ENCODE measurements at regions not wholly inside any gene's neighbourhood (a gene's known extent, or its start where the extent isn't known, plus 50 kb on each side); places are given as distances from the start of the nearest gene placed in this dataset.

GRCh38 chr4:187679450-187679849 is 316.1 kb upstream of the ZFP42 start:
- H3K79me1 ChIP-seq (ENCODE audit: insufficient read depth, low read depth, low read length, poor library complexity, severe bottlenecking), result no peaks in the 10 kb centered on the region
- H3K27ac ChIP-seq (ENCODE audit: insufficient read length, low read depth, low read length), result no peak overlapping the region
- H3K4me1 Mint-ChIP-seq, result no peaks in the 10 kb centered on the region
- H3K4ac ChIP-seq (ENCODE audit: low read depth, low read length), result no peak overlapping the region
- no peak overlapping the region for H3K27ac Mint-ChIP-seq
- H3K4me3 Mint-ChIP-seq, result no peak overlapping the region
- no peaks in the 10 kb centered on the region; the same call in 1 of the 2 replicates for H3K27me3 Mint-ChIP-seq (ENCODE audit: low read depth)
- no peak overlapping the region for H3K56ac ChIP-seq (ENCODE audit: insufficient read length, low read depth, low read length)
- no peak overlapping the region for H3K14ac ChIP-seq (ENCODE audit: insufficient read depth, low read length)
- no peak overlapping the region for H3K18ac ChIP-seq (ENCODE audit: insufficient read length, low read depth, low read length)
- no peak overlapping the region for H2BK5ac ChIP-seq (ENCODE audit: insufficient read length, low read length)
- H3K36me3 Mint-ChIP-seq (ENCODE audit: insufficient read depth in 1 of 3, low read depth in 3 of 3), result no peaks in the 10 kb centered on the region
- no peak overlapping the region for H2BK20ac ChIP-seq (ENCODE audit: low read depth, low read length, poor library complexity, severe bottlenecking)
- H3K27me3 ChIP-seq (ENCODE audit: insufficient read depth, low read length), result no peaks in the 10 kb centered on the region
- WGBS (ENCODE audit: extremely low coverage, insufficient read length, low lambda C conversion rate), result no CpG with 5 or more reads among the region's 2 CpGs
- no peaks in the 10 kb centered on the region for H3K79me2 ChIP-seq (ENCODE audit: insufficient read depth, low read length)
- DNase-seq, result no peak
- H3K4me1 ChIP-seq (ENCODE audit: insufficient read depth, low read length), result no peaks in the 10 kb centered on the region
- no peak overlapping the region for H3K9ac ChIP-seq (ENCODE audit: extremely low read depth, insufficient read length, low read length)
- no peak for TF ChIP-seq CTCF (conservative IDR thresholded peaks at IDR 0.05)
- no peaks in the 10 kb centered on the region for H4K20me1 ChIP-seq (ENCODE audit: control insufficient read depth, insufficient read depth, insufficient read length)
- no peak overlapping the region for H2BK12ac ChIP-seq (ENCODE audit: insufficient read length, low read depth, low read length)
- no peaks in the 10 kb centered on the region for H3K9me3 ChIP-seq (ENCODE audit: control insufficient read depth, low read depth, low read length)
- H3K4me2 ChIP-seq (ENCODE audit: insufficient read depth, insufficient read length, low read length), result no peak overlapping the region
- H2AFZ ChIP-seq (ENCODE audit: low read length), result no peak overlapping the region
- H2AK5ac ChIP-seq (ENCODE audit: insufficient read length, low read length), result no peak overlapping the region
- H4K5ac ChIP-seq (ENCODE audit: insufficient read length, low read depth, low read length), result no peak overlapping the region
- no peak overlapping the region for H2BK120ac ChIP-seq (ENCODE audit: low read depth, low read length, poor library complexity, severe bottlenecking)
- H3K9me3 Mint-ChIP-seq, result no peaks in the 10 kb centered on the region
- no peak overlapping the region for H4K8ac ChIP-seq (replicated peaks; ENCODE audit: insufficient read length, low read depth, low read length)
- no peak overlapping the region for H4K91ac ChIP-seq (ENCODE audit: insufficient read length, low read depth, low read length)
- no peak overlapping the region for H3K23ac ChIP-seq (ENCODE audit: insufficient read length, low read depth, low read length)
- no peaks in the 10 kb centered on the region for H3K23me2 ChIP-seq (ENCODE audit: insufficient read length, low read depth, low read length, poor library complexity, severe bottlenecking)
- no peak overlapping the region for H2BK15ac ChIP-seq (ENCODE audit: low read depth, low read length)
- no peak overlapping the region for H3T11ph ChIP-seq (ENCODE audit: low read length)
